ENCODE measurements at regions not wholly inside any gene's neighbourhood (a gene's known extent, or its start where the extent isn't known, plus 50 kb on each side); places are given as distances from the start of the nearest gene placed in this dataset.
A peak's percentile ranks its signal among the peaks of the same experiment; 100 is the strongest.

- Histone ChIP-seq H3K4me1 (ENCODE audit: control insufficient read depth, extremely low read depth, insufficient read depth, low read length) (peaks cover 25% of the 10 kb centered on the region), H3K4me2 (ENCODE audit: extremely low read depth, insufficient read depth, low read length) (peak overlapping the region; percentile 65), H3K9me3 (ENCODE audit: control insufficient read depth, insufficient read depth, low read depth, low read length) (no peaks in the 10 kb centered on the region), H3K79me2 (ENCODE audit: control insufficient read depth, insufficient read depth, low read length) (peaks cover 12% of the 10 kb centered on the region), H3K9ac (ENCODE audit: insufficient read depth, low read length) (no peak overlapping the region), H3K4me3 (replicated peaks in 1 of 4; ENCODE audit: control extremely low read depth in 1 of 4, insufficient read depth in 1 of 4, low read depth in 3 of 4, low read length in 4 of 4) (no peak overlapping the region), H3K27me3 (ENCODE audit: control insufficient read depth, insufficient read depth, low read length) (no peaks in the 10 kb centered on the region), H3K36me3 (ENCODE audit: control insufficient read depth, insufficient read depth, low read length) (no peaks in the 10 kb centered on the region), H2AFZ (ENCODE audit: low read length) (no peak overlapping the region), H3K27ac (ENCODE audit: insufficient read depth, low read length) (peak overlapping the region; percentile 91), H4K20me1 (ENCODE audit: control insufficient read depth, extremely low read depth, insufficient read depth, low read length) (no peaks in the 10 kb centered on the region)
- DNase-seq (ENCODE audit: low read depth in 2 of 2): peak; percentile 40 to 52
- TF ChIP-seq, protein P1, sequence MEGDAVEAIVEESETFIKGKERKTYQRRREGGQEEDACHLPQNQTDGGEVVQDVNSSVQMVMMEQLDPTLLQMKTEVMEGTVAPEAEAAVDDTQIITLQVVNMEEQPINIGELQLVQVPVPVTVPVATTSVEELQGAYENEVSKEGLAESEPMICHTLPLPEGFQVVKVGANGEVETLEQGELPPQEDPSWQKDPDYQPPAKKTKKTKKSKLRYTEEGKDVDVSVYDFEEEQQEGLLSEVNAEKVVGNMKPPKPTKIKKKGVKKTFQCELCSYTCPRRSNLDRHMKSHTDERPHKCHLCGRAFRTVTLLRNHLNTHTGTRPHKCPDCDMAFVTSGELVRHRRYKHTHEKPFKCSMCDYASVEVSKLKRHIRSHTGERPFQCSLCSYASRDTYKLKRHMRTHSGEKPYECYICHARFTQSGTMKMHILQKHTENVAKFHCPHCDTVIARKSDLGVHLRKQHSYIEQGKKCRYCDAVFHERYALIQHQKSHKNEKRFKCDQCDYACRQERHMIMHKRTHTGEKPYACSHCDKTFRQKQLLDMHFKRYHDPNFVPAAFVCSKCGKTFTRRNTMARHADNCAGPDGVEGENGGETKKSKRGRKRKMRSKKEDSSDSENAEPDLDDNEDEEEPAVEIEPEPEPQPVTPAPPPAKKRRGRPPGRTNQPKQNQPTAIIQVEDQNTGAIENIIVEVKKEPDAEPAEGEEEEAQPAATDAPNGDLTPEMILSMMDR (conservative IDR thresholded peaks at IDR 0.05 in 1 of 2, IDR thresholded peaks at IDR 0.05 in 1 of 2; ENCODE audit: low read depth in 1 of 2, low read length in 2 of 2): no peak
- TF ChIP-seq EZH2 (IDR thresholded peaks at IDR 0.05; ENCODE audit: low read length, missing control alignments): no peak
These were observed 219.3 kb upstream of the HMGA2 start for GRCh38 chr12:65605019-65605418.

DNA sequence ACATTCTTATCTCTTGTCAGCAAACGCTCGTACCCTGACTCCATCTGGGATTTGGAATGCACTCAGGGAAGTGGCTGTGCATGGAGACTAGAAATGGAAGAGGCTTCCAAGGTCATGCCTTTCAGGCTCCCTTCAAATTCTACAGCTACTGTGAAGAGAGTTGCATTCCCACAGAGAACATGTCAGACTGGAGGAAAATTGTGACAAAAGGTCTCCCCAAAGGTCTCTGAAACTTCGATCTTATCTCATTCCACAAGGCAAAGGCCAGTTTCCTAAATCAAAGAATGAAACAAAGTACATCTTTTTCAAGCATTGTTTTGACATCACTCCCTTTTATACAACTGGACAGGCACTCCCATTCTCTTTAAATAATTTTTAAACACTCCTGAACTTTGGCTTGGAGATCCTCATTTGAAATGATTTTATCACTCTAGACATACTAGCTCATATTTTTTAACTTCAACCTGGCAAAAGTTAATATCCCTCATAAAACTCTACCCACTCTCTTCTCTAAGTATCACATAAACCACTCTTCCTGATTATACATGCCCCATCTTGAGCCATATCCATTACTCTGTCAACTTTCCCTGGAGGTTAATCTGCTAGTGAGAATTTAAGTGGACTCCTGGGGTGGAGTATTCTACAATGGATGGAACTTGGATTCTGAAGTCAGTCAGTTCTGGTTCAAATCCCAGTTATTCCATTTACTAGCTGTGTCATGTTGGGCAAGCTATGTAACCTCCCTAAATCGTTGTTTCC is 218.1 kb upstream of the HMGA2 start:
- no peaks in the 10 kb centered on the region for H3K27me3 ChIP-seq (ENCODE audit: control insufficient read depth, insufficient read depth, low read length)
- no peak overlapping the region for H3K9ac ChIP-seq (ENCODE audit: insufficient read depth, low read length)
- H3K27ac ChIP-seq (ENCODE audit: insufficient read depth, low read length): peak overlapping the region; percentile 0
- H3K4me3 ChIP-seq (replicated peaks in 1 of 4; ENCODE audit: control extremely low read depth in 1 of 4, insufficient read depth in 1 of 4, low read depth in 3 of 4, low read length in 4 of 4): no peak overlapping the region
- no peaks in the 10 kb centered on the region for H4K20me1 ChIP-seq (ENCODE audit: control insufficient read depth, extremely low read depth, insufficient read depth, low read length)
- no peaks in the 10 kb centered on the region for H3K9me3 ChIP-seq (ENCODE audit: control insufficient read depth, insufficient read depth, low read depth, low read length)
- H3K4me1 ChIP-seq (ENCODE audit: control insufficient read depth, extremely low read depth, insufficient read depth, low read length): peaks cover 25% of the 10 kb centered on the region
- H3K36me3 ChIP-seq (ENCODE audit: control insufficient read depth, insufficient read depth, low read length): no peaks in the 10 kb centered on the region
- no peak for DNase-seq (ENCODE audit: low read depth in 2 of 2)
- TF ChIP-seq, protein P1 (conservative IDR thresholded peaks at IDR 0.05 in 1 of 2, IDR thresholded peaks at IDR 0.05 in 1 of 2; ENCODE audit: low read depth in 1 of 2, low read length in 2 of 2): no peak
- TF ChIP-seq EZH2 (IDR thresholded peaks at IDR 0.05; ENCODE audit: low read length, missing control alignments): no peak
- no peak overlapping the region for H3K4me2 ChIP-seq (ENCODE audit: extremely low read depth, insufficient read depth, low read length)
- H2AFZ ChIP-seq (ENCODE audit: low read length): no peak overlapping the region
- H3K79me2 ChIP-seq (ENCODE audit: control insufficient read depth, insufficient read depth, low read length): peaks cover 12% of the 10 kb centered on the region

- DNase-seq (ENCODE audit: low read depth in 2 of 2): no peak
- Histone ChIP-seq H3K4me2 (ENCODE audit: extremely low read depth, insufficient read depth, low read length) (no peak overlapping the region), H3K4me3 (replicated peaks in 1 of 4; ENCODE audit: control extremely low read depth in 1 of 4, insufficient read depth in 1 of 4, low read depth in 3 of 4, low read length in 4 of 4) (no peak overlapping the region), H4K20me1 (ENCODE audit: control insufficient read depth, extremely low read depth, insufficient read depth, low read length) (no peaks in the 10 kb centered on the region), H2AFZ (ENCODE audit: low read length) (no peak overlapping the region), H3K9ac (ENCODE audit: insufficient read depth, low read length) (no peak overlapping the region), H3K36me3 (ENCODE audit: control insufficient read depth, insufficient read depth, low read length) (no peaks in the 10 kb centered on the region), H3K27ac (ENCODE audit: insufficient read depth, low read length) (no peak overlapping the region), H3K9me3 (ENCODE audit: control insufficient read depth, insufficient read depth, low read depth, low read length) (no peaks in the 10 kb centered on the region), H3K27me3 (ENCODE audit: control insufficient read depth, insufficient read depth, low read length) (no peaks in the 10 kb centered on the region), H3K4me1 (ENCODE audit: control insufficient read depth, extremely low read depth, insufficient read depth, low read length) (peaks cover 20% of the 10 kb centered on the region), H3K79me2 (ENCODE audit: control insufficient read depth, insufficient read depth, low read length) (peaks cover 12% of the 10 kb centered on the region)
- no peak for TF ChIP-seq EZH2 (IDR thresholded peaks at IDR 0.05; ENCODE audit: low read length, missing control alignments)
- TF ChIP-seq, protein P1 (conservative IDR thresholded peaks at IDR 0.05 in 1 of 2, IDR thresholded peaks at IDR 0.05 in 1 of 2; ENCODE audit: low read depth in 1 of 2, low read length in 2 of 2): no peak
These were observed 216.9 kb upstream of the HMGA2 start for GRCh38 chr12:65607401-65607841.

Data from fibroblast of lung (primary cell).